ENCODE measurements at regions not wholly inside any gene's neighbourhood (a gene's known extent, or its start where the extent isn't known, plus 50 kb on each side); places are given as distances from the start of the nearest gene placed in this dataset.

DNA sequence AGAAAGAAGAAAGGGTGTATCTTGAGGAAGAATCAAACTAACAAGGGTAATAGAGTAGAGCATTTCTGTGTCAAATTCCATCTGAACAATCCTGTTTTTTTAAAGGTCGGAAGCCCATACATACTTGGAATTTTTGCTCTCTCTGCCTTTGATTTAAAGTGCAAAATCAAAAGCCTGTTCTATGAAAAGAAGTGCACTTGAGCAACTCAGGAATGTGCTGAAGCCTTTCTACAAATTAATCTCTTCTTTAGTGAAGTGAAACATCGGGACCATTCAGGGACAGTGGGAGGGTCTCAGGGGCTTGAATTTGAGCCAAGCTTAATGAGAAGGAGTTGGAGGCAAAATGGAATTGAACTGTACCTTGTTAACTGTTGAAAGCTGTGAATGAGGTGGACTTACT is 1008.5 kb upstream of the LCORL start:
- TF ChIP-seq POLR2A (IDR thresholded peaks at IDR 0.05; ENCODE audit: low read depth, low read length) (no peak), POLR2AphosphoS5 (IDR thresholded peaks at IDR 0.05; ENCODE audit: low read depth, low read length) (no peak), TAF1 (IDR thresholded peaks at IDR 0.05; ENCODE audit: borderline replicate concordance, low read depth, low read length) (no peak)
